H9 (cell line): ENCODE measurements at regions not wholly inside any gene's neighbourhood (a gene's known extent, or its start where the extent isn't known, plus 50 kb on each side); places are given as distances from the start of the nearest gene placed in this dataset.
A peak's percentile ranks its signal among the peaks of the same experiment; 100 is the strongest.

Source experiments
- DNase-seq: peaks from one replicate; pipeline ENCODE4 v3.0.0-alpha.2; 2017
- H2AFZ ChIP-seq: one replicate; pipeline ENCODE4 v1.6.1; 2013; ENCODE audit warnings: mild to moderate bottlenecking, low read length, control low read depth, moderate library complexity
- H2AK5ac ChIP-seq: 2 replicates; pipeline ENCODE4 v1.6.1; 2013; ENCODE audit warnings: low read length, control low read depth, mixed read lengths; ENCODE audit not compliant: insufficient read length
- H2BK120ac ChIP-seq: one replicate; pipeline ENCODE4 v1.6.1; 2013; ENCODE audit warnings: low read depth, mild to moderate bottlenecking, low read length, control low read depth, inconsistent platforms; ENCODE audit not compliant: poor library complexity, severe bottlenecking
- H2BK12ac ChIP-seq: 2 replicates; pipeline ENCODE4 v1.6.1; 2013; ENCODE audit warnings: low read length, control low read depth, mixed read lengths, low read depth; ENCODE audit not compliant: insufficient read length
- H2BK15ac ChIP-seq: 2 replicates; pipeline ENCODE4 v1.6.1; 2013; ENCODE audit warnings: low read depth, low read length, control low read depth
- H2BK20ac ChIP-seq: one replicate; pipeline ENCODE4 v1.6.1; 2013; ENCODE audit warnings: low read depth, mild to moderate bottlenecking, low read length, control low read depth, inconsistent platforms; ENCODE audit not compliant: poor library complexity, severe bottlenecking
- H2BK5ac ChIP-seq: 2 replicates; pipeline ENCODE4 v1.6.1; 2013; ENCODE audit warnings: low read length, control low read depth, mixed read lengths; ENCODE audit not compliant: insufficient read length
- H3K14ac ChIP-seq: 2 replicates; pipeline ENCODE4 v1.6.1; 2013; ENCODE audit warnings: low read length, control low read depth; ENCODE audit not compliant: insufficient read depth
- H3K18ac ChIP-seq: 2 replicates; pipeline ENCODE4 v1.6.1; 2013; ENCODE audit warnings: low read depth, mild to moderate bottlenecking, mixed read lengths, low read length, control low read depth; ENCODE audit not compliant: insufficient read length
- H3K23ac ChIP-seq: 2 replicates; pipeline ENCODE4 v1.6.1; 2013; ENCODE audit warnings: low read length, control low read depth, mixed read lengths, low read depth; ENCODE audit not compliant: insufficient read length
- H3K23me2 ChIP-seq: 2 replicates; pipeline ENCODE4 v1.6.1; 2013; ENCODE audit warnings: low read depth, mild to moderate bottlenecking, mixed read lengths, low read length, control low read depth; ENCODE audit not compliant: insufficient read length, poor library complexity, severe bottlenecking
- H3K27ac ChIP-seq: 2 replicates; pipeline ENCODE4 v1.5.1; 2013; ENCODE audit warnings: low read length, control low read depth, mixed read lengths, low read depth; ENCODE audit not compliant: insufficient read length
- H3K27me3 ChIP-seq: 2 replicates; pipeline ENCODE4 v1.6.1; 2013; ENCODE audit warnings: low read length, control low read depth, inconsistent platforms; ENCODE audit not compliant: insufficient read depth
- H3K4ac ChIP-seq: 2 replicates; pipeline ENCODE4 v1.6.1; 2013; ENCODE audit warnings: low read depth, mild to moderate bottlenecking, control low read depth, inconsistent platforms, low read length, moderate library complexity
- H3K4me1 ChIP-seq: 2 replicates; pipeline ENCODE4 v1.6.1; 2013; ENCODE audit warnings: low read length, control low read depth, inconsistent platforms; ENCODE audit not compliant: insufficient read depth
- H3K4me2 ChIP-seq: 2 replicates; pipeline ENCODE4 v1.6.1; 2013; ENCODE audit warnings: low read length, control low read depth, mixed read lengths; ENCODE audit not compliant: insufficient read length, insufficient read depth
- H3K56ac ChIP-seq: 2 replicates; pipeline ENCODE4 v1.6.1; 2013; ENCODE audit warnings: low read depth, mild to moderate bottlenecking, mixed read lengths, low read length, control low read depth; ENCODE audit not compliant: insufficient read length
- H3K79me1 ChIP-seq: 2 replicates; pipeline ENCODE4 v1.6.1; 2013; ENCODE audit warnings: low read depth, mild to moderate bottlenecking, moderate library complexity, low read length, control low read depth, inconsistent platforms; ENCODE audit not compliant: insufficient read depth, poor library complexity, severe bottlenecking
- H3K79me2 ChIP-seq: 2 replicates; pipeline ENCODE4 v1.6.1; 2013; ENCODE audit warnings: low read length, control low read depth, inconsistent platforms; ENCODE audit not compliant: insufficient read depth
- H3K9ac ChIP-seq: 2 replicates; pipeline ENCODE4 v1.6.1; 2013; ENCODE audit warnings: low read length, control low read depth, mixed read lengths; ENCODE audit not compliant: insufficient read length; ENCODE audit errors: extremely low read depth
- H3K9me3 ChIP-seq: one replicate; pipeline ENCODE4 v1.6.1; 2013; ENCODE audit warnings: low read depth, low read length, inconsistent platforms; ENCODE audit not compliant: control insufficient read depth
- H3T11ph ChIP-seq: one replicate; pipeline ENCODE4 v1.6.1; 2013; ENCODE audit warnings: mild to moderate bottlenecking, low read length, control low read depth, inconsistent platforms
- H4K20me1 ChIP-seq: one replicate; pipeline ENCODE4 v1.6.1; 2013; ENCODE audit not compliant: control insufficient read depth, insufficient read length, insufficient read depth
- H4K5ac ChIP-seq: 2 replicates; pipeline ENCODE4 v1.6.1; 2013; ENCODE audit warnings: low read depth, mild to moderate bottlenecking, mixed read lengths, low read length, control low read depth; ENCODE audit not compliant: insufficient read length
- H4K8ac ChIP-seq: replicated peaks from 2 replicates; pipeline ENCODE4 v1.6.1; 2013; ENCODE audit warnings: low read length, control low read depth, mixed read lengths, low read depth; ENCODE audit not compliant: insufficient read length
- H4K91ac ChIP-seq: 2 replicates; pipeline ENCODE4 v1.6.1; 2013; ENCODE audit warnings: low read depth, mild to moderate bottlenecking, moderate library complexity, mixed read lengths, low read length, control low read depth; ENCODE audit not compliant: insufficient read length
- H3K27ac Mint-ChIP-seq, 3 experiments: 2 replicates in 2 of 3; 3 replicates in 1 of 3; pipeline ENCODE4 v1.8.0; 2020 to 2021; ENCODE audit warnings: mixed read lengths in 3 of 3, mild to moderate bottlenecking in 1 of 3, moderate library complexity in 1 of 3
- H3K27me3 Mint-ChIP-seq: 2 replicates; pipeline ENCODE4 v1.8.0; 2021; ENCODE audit warnings: low read depth, mild to moderate bottlenecking, moderate library complexity, mixed read lengths
- H3K36me3 Mint-ChIP-seq, 3 experiments: 2 replicates in 2 of 3; 3 replicates in 1 of 3; pipeline ENCODE4 v1.8.0; 2020 to 2021; ENCODE audit warnings: low read depth in 3 of 3, mixed read lengths in 3 of 3; ENCODE audit not compliant: insufficient read depth in 1 of 3
- H3K4me1 Mint-ChIP-seq, 2 experiments: 2 replicates each; pipeline ENCODE4 v1.8.0; 2020; ENCODE audit warnings: mixed read lengths in 2 of 2
- H3K4me3 Mint-ChIP-seq, 2 experiments: 2 replicates in 1 of 2; 3 replicates in 1 of 2; pipeline ENCODE4 v1.8.0; 2020 to 2021; ENCODE audit warnings: mild to moderate bottlenecking in 2 of 2, mixed read lengths in 2 of 2, moderate library complexity in 1 of 2
- H3K9me3 Mint-ChIP-seq, 2 experiments: 2 replicates in 1 of 2; 3 replicates in 1 of 2; pipeline ENCODE4 v1.8.0; 2020; ENCODE audit warnings: mild to moderate bottlenecking in 2 of 2, mixed read lengths in 2 of 2, moderate library complexity in 1 of 2
- CTCF ChIP-seq: fragments of 200-600 bp; sonication (generic); conservative IDR thresholded peaks from 3 replicates; pipeline ENCODE4 v1.8.0; 2021; ENCODE audit warnings: antibody characterized with exemption, mild to moderate bottlenecking
- WGBS: extraction: QIAGEN DNeasy Blood & Tissue Kit; methylation state at CpG from one replicate; pipeline ENCODE4 v1.1.7; 2013; ENCODE audit warnings: missing lambda C conversion rate, low lambda C conversion rate, mixed read lengths; ENCODE audit not compliant: insufficient read length; ENCODE audit errors: extremely low coverage; 5-methylcytosine and 5-hydroxymethylcytosine counted together

- no peak overlapping the region for H2BK15ac ChIP-seq
- no peaks in the 10 kb centered on the region for H3K79me2 ChIP-seq
- no peaks in the 10 kb centered on the region for H3K23me2 ChIP-seq
- no peaks in the 10 kb centered on the region for H3K79me1 ChIP-seq
- no peak overlapping the region for H4K8ac ChIP-seq
- H3K4me2 ChIP-seq = no peak overlapping the region
- H3K27me3 ChIP-seq = no peaks in the 10 kb centered on the region
- H2BK120ac ChIP-seq = no peak overlapping the region
- H2BK5ac ChIP-seq = no peak overlapping the region
- Mint-ChIP-seq H3K4me1 (peaks cover 17 to 18% of the 10 kb centered on the region in 2 experiments), H3K27ac (peak overlapping the region; percentile 67 to 91 (median 70); a peak in 6 of 7 replicates), H3K9me3 (no peaks in the 10 kb centered on the region; a peak in 1 of 5 replicates), H3K27me3 (no peaks in the 10 kb centered on the region), H3K36me3 (no peaks in the 10 kb centered on the region), H3K4me3 (no peak overlapping the region)
- H3K23ac ChIP-seq = no peak overlapping the region
- no peaks in the 10 kb centered on the region for H3K9me3 ChIP-seq
- H3K4ac ChIP-seq = no peak overlapping the region
- H2AK5ac ChIP-seq = no peak overlapping the region
- no peak overlapping the region for H3K18ac ChIP-seq
- H2AFZ ChIP-seq = peak overlapping the region; percentile 0
- peaks cover 8% of the 10 kb centered on the region; the same call in 1 of the 2 replicates for H3K4me1 ChIP-seq
- no peak overlapping the region for H2BK20ac ChIP-seq
- no CpG with 5 or more reads among the region's 5 CpGs for WGBS
- H4K20me1 ChIP-seq = no peaks in the 10 kb centered on the region
- H3K27ac ChIP-seq = no peak overlapping the region
- no peak for TF ChIP-seq CTCF
- no peak overlapping the region for H3K9ac ChIP-seq
- no peak overlapping the region for H3T11ph ChIP-seq
- peak overlapping the region; percentile 3; the same call in 1 of the 2 replicates for H3K14ac ChIP-seq
- H4K5ac ChIP-seq = no peak overlapping the region
- no peak overlapping the region for H4K91ac ChIP-seq
- DNase-seq = no peak
- H2BK12ac ChIP-seq = no peak overlapping the region
- H3K56ac ChIP-seq = no peak overlapping the region
Measured at GRCh38 chr7:23967949-23968599, 258.1 kb downstream of the STK31 start.
